Hematopoietic multipotent progenitor cell treated with erythropoietin and hydrocortisone succinate and interleukin-3 and kit ligand, for 4 days (in vitro differentiated cells): ENCODE measurements at regions not wholly inside any gene's neighbourhood (a gene's known extent, or its start where the extent isn't known, plus 50 kb on each side); places are given as distances from the start of the nearest gene placed in this dataset.
"Not testable (repeated sequence)": the region's sequence is repeated elsewhere in the genome, so short reads cannot be mapped to it uniquely, and the experiment has no call there.

Experiments used
- DNase-seq: peaks from one replicate; pipeline ENCODE4 v3.0.0-alpha.2; 2015

- DNase-seq = no peak
Observed at GRCh38 chr9:82457298-82457697, 468.7 kb downstream of the SPATA31D1 start.

- no peak for DNase-seq
Observed at GRCh38 chr9:82457891-82458290, 469.3 kb downstream of the SPATA31D1 start.

GRCh38 chr9:82458296-82458695 is 469.7 kb downstream of the SPATA31D1 start:
- DNase-seq = no peak

- DNase-seq = no peak
Observed at GRCh38 chr9:82466616-82467260, 478.2 kb downstream of the SPATA31D1 start.

- no peak for DNase-seq
Observed at GRCh38 chr9:82467436-82467835, 478.9 kb downstream of the SPATA31D1 start.

GRCh38 chr9:82474235-82474634 is 485.7 kb downstream of the SPATA31D1 start:
- DNase-seq = no peak

GRCh38 chr9:82475584-82476301 is 487.2 kb downstream of the SPATA31D1 start:
- no peak for DNase-seq

GRCh38 chr9:82480921-82481320 is 492.3 kb downstream of the SPATA31D1 start:
- no peak for DNase-seq

- DNase-seq = no peak
Observed at GRCh38 chr9:82487935-82488312, 499.4 kb downstream of the SPATA31D1 start.

GRCh38 chr9:82488313-82489200 is 500.0 kb downstream of the SPATA31D1 start:
- DNase-seq = no peak

- DNase-seq = no peak
Observed at GRCh38 chr9:82489201-82489821, 500.7 kb downstream of the SPATA31D1 start.

GRCh38 chr9:82490019-82490499 is 501.5 kb downstream of the SPATA31D1 start:
- DNase-seq = no peak

- DNase-seq = not testable (repeated sequence)
Observed at GRCh38 chr9:82490821-82491220, 502.2 kb downstream of the SPATA31D1 start.

- no peak for DNase-seq
Observed at GRCh38 chr9:82491604-82492003, 503.0 kb downstream of the SPATA31D1 start.

- DNase-seq = no peak
Observed at GRCh38 chr9:82492274-82492673, 503.7 kb downstream of the SPATA31D1 start.

- no peak for DNase-seq
Observed at GRCh38 chr9:82495884-82496777, 507.6 kb downstream of the SPATA31D1 start.

- DNase-seq = no peak
Observed at GRCh38 chr9:82498541-82499317, 510.2 kb downstream of the SPATA31D1 start.

GRCh38 chr9:82499337-82499736 is 510.8 kb downstream of the SPATA31D1 start:
- DNase-seq = no peak

GRCh38 chr9:82504620-82505019 is 516.0 kb downstream of the SPATA31D1 start:
- no peak for DNase-seq

- DNase-seq = no peak
Observed at GRCh38 chr9:82511626-82512025, 523.1 kb downstream of the SPATA31D1 start.

GRCh38 chr9:82512728-82513127 is 524.2 kb downstream of the SPATA31D1 start:
- DNase-seq = no peak
